KMS-11 (cell line): ENCODE measurements at regions not wholly inside any gene's neighbourhood (a gene's known extent, or its start where the extent isn't known, plus 50 kb on each side); places are given as distances from the start of the nearest gene placed in this dataset.
"Not testable (repeated sequence)": the region's sequence is repeated elsewhere in the genome, so short reads cannot be mapped to it uniquely, and the experiment has no call there.

Experiments used
- H2AFZ ChIP-seq: fragments of 200-600 bp; sonication (generic); 2 replicates; pipeline ENCODE4 v1.6.1; 2016; ENCODE audit warnings: antibody characterized with exemption, mixed run types, low read depth
- H3K27ac ChIP-seq: fragments of 200-600 bp; sonication (generic); 2 replicates; pipeline ENCODE4 v1.6.1; 2016; ENCODE audit warnings: mild to moderate bottlenecking, mixed run types
- H3K27me3 ChIP-seq: fragments of 200-600 bp; sonication (generic); 2 replicates; pipeline ENCODE4 v1.6.1; 2017; ENCODE audit warnings: mild to moderate bottlenecking, low read depth, mixed run types, moderate library complexity; ENCODE audit not compliant: insufficient read depth
- H3K36me3 ChIP-seq: fragments of 200-600 bp; sonication (generic); 2 replicates; pipeline ENCODE4 v1.6.1; 2017; ENCODE audit warnings: mild to moderate bottlenecking, mixed run types; ENCODE audit not compliant: insufficient read depth
- H3K4me1 ChIP-seq: fragments of 200-600 bp; sonication (generic); 2 replicates; pipeline ENCODE4 v1.6.1; 2016; ENCODE audit warnings: mild to moderate bottlenecking, low read depth, mixed run types; ENCODE audit not compliant: poor library complexity, severe bottlenecking
- H3K4me2 ChIP-seq: fragments of 200-600 bp; sonication (generic); 2 replicates; pipeline ENCODE4 v1.7.0; 2016; ENCODE audit warnings: mild to moderate bottlenecking, mixed run types
- H3K4me3 ChIP-seq: fragments of 200-600 bp; sonication (generic); IDR thresholded peaks from 2 replicates; pipeline ENCODE4 v1.6.1; 2017; ENCODE audit warnings: low read depth, low read length, mixed read lengths; ENCODE audit not compliant: insufficient read depth
- H3K79me2 ChIP-seq: fragments of 200-600 bp; sonication (generic); 2 replicates; pipeline ENCODE4 v1.6.1; 2016; ENCODE audit warnings: low read depth, mixed run types; ENCODE audit not compliant: insufficient read depth
- H3K9ac ChIP-seq: fragments of 200-600 bp; sonication (generic); 2 replicates; pipeline ENCODE4 v1.6.1; 2016; ENCODE audit warnings: mild to moderate bottlenecking, mixed run types
- H4K20me1 ChIP-seq: fragments of 200-600 bp; sonication (generic); 2 replicates; pipeline ENCODE4 v1.6.1; 2016; ENCODE audit warnings: mild to moderate bottlenecking, mixed run types; ENCODE audit not compliant: insufficient read depth
- TF ChIP-seq, protein P1 (sequence below): fragments of 200-600 bp; sonication (generic); conservative IDR thresholded peaks from 2 replicates; pipeline ENCODE4 v1.6.1; 2017; ENCODE audit warnings: low read depth, mild to moderate bottlenecking, antibody characterized with exemption, low read length, moderate library complexity, mixed read lengths

DNA sequence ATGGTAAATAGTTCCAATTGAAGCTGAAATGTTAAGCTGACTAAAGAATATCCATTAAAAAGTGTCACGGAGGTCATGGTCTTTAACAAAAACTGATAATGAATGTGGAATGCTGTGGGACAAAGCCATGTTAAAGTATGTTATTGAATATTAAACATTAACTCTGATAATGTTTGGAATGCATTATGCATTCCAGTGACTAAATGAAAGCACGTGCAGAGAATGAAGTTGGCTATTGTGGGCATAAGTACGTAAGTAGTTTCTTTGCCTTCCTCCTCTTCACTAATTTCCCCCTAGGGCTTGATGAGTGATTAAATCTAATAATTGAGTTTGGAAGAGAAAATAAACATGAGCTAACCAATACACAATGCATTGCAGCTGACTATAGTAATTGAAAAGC lies 640.4 kb upstream of the CDH10 start:
- Histone ChIP-seq H4K20me1 (no peaks in the 10 kb centered on the region), H3K4me3 (no peak overlapping the region), H3K36me3 (no peaks in the 10 kb centered on the region), H3K9ac (no peak overlapping the region), H2AFZ (no peak overlapping the region), H3K4me2 (no peak overlapping the region), H3K27ac (no peak overlapping the region), H3K79me2 (no peaks in the 10 kb centered on the region), H3K4me1 (no peaks in the 10 kb centered on the region), H3K27me3 (no peaks in the 10 kb centered on the region)
- TF ChIP-seq, protein P1, sequence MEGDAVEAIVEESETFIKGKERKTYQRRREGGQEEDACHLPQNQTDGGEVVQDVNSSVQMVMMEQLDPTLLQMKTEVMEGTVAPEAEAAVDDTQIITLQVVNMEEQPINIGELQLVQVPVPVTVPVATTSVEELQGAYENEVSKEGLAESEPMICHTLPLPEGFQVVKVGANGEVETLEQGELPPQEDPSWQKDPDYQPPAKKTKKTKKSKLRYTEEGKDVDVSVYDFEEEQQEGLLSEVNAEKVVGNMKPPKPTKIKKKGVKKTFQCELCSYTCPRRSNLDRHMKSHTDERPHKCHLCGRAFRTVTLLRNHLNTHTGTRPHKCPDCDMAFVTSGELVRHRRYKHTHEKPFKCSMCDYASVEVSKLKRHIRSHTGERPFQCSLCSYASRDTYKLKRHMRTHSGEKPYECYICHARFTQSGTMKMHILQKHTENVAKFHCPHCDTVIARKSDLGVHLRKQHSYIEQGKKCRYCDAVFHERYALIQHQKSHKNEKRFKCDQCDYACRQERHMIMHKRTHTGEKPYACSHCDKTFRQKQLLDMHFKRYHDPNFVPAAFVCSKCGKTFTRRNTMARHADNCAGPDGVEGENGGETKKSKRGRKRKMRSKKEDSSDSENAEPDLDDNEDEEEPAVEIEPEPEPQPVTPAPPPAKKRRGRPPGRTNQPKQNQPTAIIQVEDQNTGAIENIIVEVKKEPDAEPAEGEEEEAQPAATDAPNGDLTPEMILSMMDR, result no peak

DNA sequence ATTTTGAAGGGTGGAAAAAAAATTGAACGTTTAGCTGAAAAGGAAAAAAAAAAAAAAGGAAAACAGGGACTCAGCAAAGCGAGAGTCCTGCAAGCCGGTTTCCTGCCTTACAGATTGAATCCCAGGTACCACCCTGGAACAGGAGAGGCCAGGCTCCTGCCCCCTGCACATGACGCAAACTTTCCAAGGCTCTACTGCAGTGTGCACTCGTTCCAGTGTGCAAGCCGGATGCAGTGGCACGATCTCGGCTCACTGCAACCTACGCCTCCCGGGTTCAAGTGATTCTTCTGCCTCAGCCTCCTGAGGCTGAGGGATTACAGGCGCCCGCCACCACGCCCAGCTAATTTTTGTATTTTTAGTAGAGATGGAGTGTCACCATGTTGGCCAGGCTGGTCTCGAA lies 618.7 kb upstream of the CDH10 start:
- H3K27me3 ChIP-seq, H3K79me2 ChIP-seq: not testable (repeated sequence)

DNA sequence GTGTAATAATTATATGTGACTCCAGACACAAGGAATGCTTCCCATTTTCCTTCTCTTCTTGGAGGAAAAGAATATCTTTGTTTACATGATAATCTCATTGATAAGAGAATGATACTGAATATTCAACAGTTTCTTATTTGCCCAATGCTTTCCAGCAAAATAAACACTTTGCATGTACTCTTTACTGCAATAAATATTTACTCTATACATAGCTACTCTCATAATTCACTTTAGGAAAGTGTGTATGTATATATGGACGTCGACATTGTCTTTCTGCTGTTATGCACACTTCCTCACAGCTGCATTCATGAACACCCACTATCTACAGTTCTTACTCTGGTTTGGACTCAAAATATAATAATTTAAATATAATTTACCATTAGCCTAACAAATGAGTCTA lies 617.4 kb upstream of the CDH10 start:
- Histone ChIP-seq H3K27me3 (no peaks in the 10 kb centered on the region), H3K4me3 (no peak overlapping the region), H4K20me1 (no peaks in the 10 kb centered on the region), H3K79me2 (no peaks in the 10 kb centered on the region), H3K4me1 (peaks cover 7% of the 10 kb centered on the region), H3K27ac (no peak overlapping the region), H2AFZ (no peak overlapping the region), H3K4me2 (no peak overlapping the region), H3K36me3 (no peaks in the 10 kb centered on the region; the same call in 1 of the 2 replicates), H3K9ac (no peak overlapping the region)
- TF ChIP-seq, protein P1, result no peak

More for the DNA sequence above, 618.7 kb upstream of the CDH10 start:
- not testable (repeated sequence) for H3K4me1 ChIP-seq, H2AFZ ChIP-seq, H3K4me2 ChIP-seq, H3K4me3 ChIP-seq, H3K27ac ChIP-seq, H4K20me1 ChIP-seq, H3K36me3 ChIP-seq, H3K9ac ChIP-seq

DNA sequence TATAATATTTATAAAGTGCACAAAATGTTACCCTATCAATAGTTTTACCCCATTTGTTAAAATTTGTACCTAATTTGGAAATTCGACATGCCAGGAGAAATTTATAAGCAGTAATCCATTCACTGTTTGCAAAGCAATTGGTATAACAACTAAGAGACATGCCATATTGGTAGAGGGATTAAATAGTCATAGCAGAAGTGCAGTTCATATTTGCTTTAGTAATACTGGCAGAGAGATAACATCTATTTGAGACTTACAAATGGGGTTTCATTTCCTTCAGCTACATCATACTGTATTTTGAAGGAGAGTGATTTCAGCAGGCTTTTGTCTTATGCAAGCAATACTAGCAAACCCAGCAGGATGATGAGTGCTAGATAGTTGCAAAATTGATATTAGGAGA lies 610.4 kb upstream of the CDH10 start:
- no peaks in the 10 kb centered on the region for H3K36me3 ChIP-seq
- no peak overlapping the region for H3K9ac ChIP-seq
- TF ChIP-seq, protein P1, result no peak
- H3K4me3 ChIP-seq, result no peak overlapping the region
- H3K4me1 ChIP-seq, result no peaks in the 10 kb centered on the region
- no peaks in the 10 kb centered on the region for H3K79me2 ChIP-seq
- no peak overlapping the region for H2AFZ ChIP-seq
- H3K27ac ChIP-seq, result no peak overlapping the region
- H3K4me2 ChIP-seq, result no peak overlapping the region
- H4K20me1 ChIP-seq, result no peaks in the 10 kb centered on the region
- no peaks in the 10 kb centered on the region for H3K27me3 ChIP-seq

DNA sequence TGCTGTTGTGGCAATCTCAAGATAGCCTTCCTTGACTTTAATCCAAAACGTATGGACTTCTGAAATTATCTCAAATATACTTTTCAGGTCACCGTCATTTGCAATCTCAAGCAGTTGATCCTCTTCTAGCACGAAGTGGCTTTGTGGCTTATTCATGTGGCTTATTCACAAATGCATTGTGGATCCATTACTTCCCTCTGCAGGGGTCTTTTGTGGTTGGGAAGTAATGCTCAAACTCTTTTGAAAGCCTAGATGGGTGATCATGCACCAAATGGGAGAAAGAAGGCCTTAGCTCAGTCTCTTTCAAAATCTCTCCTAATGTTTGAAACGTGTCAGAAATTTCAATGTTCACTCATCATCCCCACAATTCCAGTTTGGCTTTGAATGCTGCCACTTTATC lies 597.2 kb upstream of the CDH10 start:
- Histone ChIP-seq H3K4me3 (no peak overlapping the region), H3K4me2 (no peak overlapping the region), H2AFZ (no peak overlapping the region), H3K79me2 (no peaks in the 10 kb centered on the region), H3K4me1 (no peaks in the 10 kb centered on the region), H4K20me1 (no peaks in the 10 kb centered on the region), H3K9ac (no peak overlapping the region), H3K36me3 (no peaks in the 10 kb centered on the region), H3K27me3 (no peaks in the 10 kb centered on the region), H3K27ac (no peak overlapping the region)
- TF ChIP-seq, protein P1, result no peak

DNA sequence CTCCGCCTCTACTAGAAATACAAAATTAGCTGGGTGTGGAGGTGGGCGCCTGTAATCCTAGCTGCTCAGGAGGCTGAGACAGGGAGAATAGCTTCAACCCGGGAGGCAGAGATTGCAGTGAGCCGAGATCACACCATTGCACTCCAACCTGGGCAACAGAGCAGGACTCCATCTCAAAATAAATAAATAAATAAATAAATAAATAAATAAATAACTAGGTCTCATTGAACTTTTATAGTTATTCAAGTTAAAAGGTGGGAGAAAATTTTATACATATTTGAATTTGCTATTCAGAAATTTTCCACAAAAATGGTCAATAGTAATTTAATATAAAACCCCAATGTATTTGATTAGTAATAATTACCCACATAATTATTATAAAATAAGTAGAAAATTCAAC lies 593.9 kb upstream of the CDH10 start:
- not testable (repeated sequence) for H4K20me1 ChIP-seq, H3K4me3 ChIP-seq, H3K9ac ChIP-seq, H3K4me1 ChIP-seq, H3K4me2 ChIP-seq, H2AFZ ChIP-seq, H3K27ac ChIP-seq, H3K79me2 ChIP-seq, H3K36me3 ChIP-seq, H3K27me3 ChIP-seq
